ENCODE measurements at regions not wholly inside any gene's neighbourhood (a gene's known extent, or its start where the extent isn't known, plus 50 kb on each side); places are given as distances from the start of the nearest gene placed in this dataset.

- TF ChIP-seq CTCF (IDR thresholded peaks at IDR 0.05) (no peak), POLR2A (IDR thresholded peaks at IDR 0.05) (no peak), POLR2AphosphoS5 (IDR thresholded peaks at IDR 0.05) (no peak), EP300 (IDR thresholded peaks at IDR 0.05) (no peak)
Observed at GRCh38 chr1:73659136-73659535, 538.8 kb downstream of the LRRIQ3 start.
